PC-9 (cell line): ENCODE measurements at regions not wholly inside any gene's neighbourhood (a gene's known extent, or its start where the extent isn't known, plus 50 kb on each side); places are given as distances from the start of the nearest gene placed in this dataset.

Experiments
- BruUV-seq: library from RNA; stranded (reverse); fragments of 400-500 nt; replicated peaks from 2 replicates; lab custom pipeline; 2021; lab: Mats Ljungman, UMichigan
- CTCF ChIA-PET: fragments of 300-600 bp; sonication (Branson Sonifier 250); formaldehyde crosslinking; loops from one replicate; lab custom pipeline; 2022; ENCODE audit warnings: antibody characterized with exemption; lab: Charles Lee
- POLR2A ChIA-PET: fragments of 300-600 bp; sonication (Branson Sonifier 250); formaldehyde crosslinking; loops from one replicate; lab custom pipeline; 2022; ENCODE audit warnings: antibody characterized with exemption; ENCODE audit not compliant: unreplicated experiment; lab: Charles Lee
- DNase-seq, 2 experiments: peaks; one replicate each; pipeline versions ENCODE4 v3.0.0 to v3.0.0-alpha.2; 2015 to 2022; ENCODE audit warnings: mixed read lengths in 1 of 2
- H2AFZ ChIP-seq: fragments of 200-600 bp; sonication (generic); 2 replicates; pipeline ENCODE4 v1.8.1; 2017; ENCODE audit warnings: antibody characterized with exemption
- H3F3A ChIP-seq: fragments of 200-600 bp; sonication (generic); 2 replicates; pipeline ENCODE4 v1.8.1; 2017; ENCODE audit warnings: antibody characterized with exemption, mild to moderate bottlenecking, low read depth; ENCODE audit not compliant: insufficient read depth
- H3K27ac ChIP-seq: fragments of 200-600 bp; sonication (generic); 2 replicates; pipeline ENCODE4 v1.6.1; 2016; ENCODE audit warnings: mixed run types
- H3K27me3 ChIP-seq: fragments of 200-600 bp; sonication (generic); 2 replicates; pipeline ENCODE4 v1.6.1; 2016; ENCODE audit warnings: low read depth, mixed run types; ENCODE audit not compliant: insufficient read depth
- H3K36me3 ChIP-seq: fragments of 200-600 bp; sonication (generic); 2 replicates; pipeline ENCODE4 v1.6.1; 2016; ENCODE audit warnings: low read depth, mixed run types
- H3K4me1 ChIP-seq: fragments of 200-600 bp; sonication (generic); replicated peaks from 2 replicates; pipeline ENCODE4 v1.6.1; 2016; ENCODE audit warnings: mixed run types; ENCODE audit not compliant: insufficient read depth
- H3K4me2 ChIP-seq: fragments of 200-600 bp; sonication (generic); 2 replicates; pipeline ENCODE4 v1.6.1; 2017; ENCODE audit warnings: mixed run types
- H3K4me3 ChIP-seq: fragments of 200-600 bp; sonication (generic); 2 replicates; pipeline ENCODE4 v1.6.1; 2016; ENCODE audit warnings: mixed run types
- H3K79me2 ChIP-seq: fragments of 200-600 bp; sonication (generic); 2 replicates; pipeline ENCODE4 v1.6.1; 2017; ENCODE audit warnings: low read depth, mixed run types
- H3K9me2 ChIP-seq: fragments of 200-600 bp; sonication (generic); 2 replicates; pipeline ENCODE4 v1.8.1; 2017; ENCODE audit warnings: mild to moderate bottlenecking; ENCODE audit not compliant: insufficient read depth
- H3K9me3 ChIP-seq: fragments of 200-600 bp; sonication (generic); 2 replicates; pipeline ENCODE4 v1.8.1; 2016; ENCODE audit warnings: low read depth; ENCODE audit not compliant: insufficient read depth
- H4K20me1 ChIP-seq: fragments of 200-600 bp; sonication (generic); 2 replicates; pipeline ENCODE4 v1.8.1; 2017; ENCODE audit not compliant: insufficient read depth
- EZH2 ChIP-seq: fragments of 200-600 bp; sonication (generic); IDR thresholded peaks from 2 replicates; pipeline ENCODE4 v1.8.0; 2017; ENCODE audit warnings: antibody characterized with exemption, low read depth
- intact Hi-C: fragments of 100-400 bp; cut with micrococcal nuclease; formaldehyde crosslinking; loops from one replicate; pipeline ENCODE4 v1.10.0; 2022; ENCODE audit not compliant: unreplicated experiment
- TF ChIP-seq, protein P1 (sequence below): fragments of 200-600 bp; sonication (generic); conservative IDR thresholded peaks from 2 replicates; pipeline ENCODE4 v1.6.1; 2017; ENCODE audit warnings: mixed run types, antibody characterized with exemption, mild to moderate bottlenecking, moderate library complexity

DNA sequence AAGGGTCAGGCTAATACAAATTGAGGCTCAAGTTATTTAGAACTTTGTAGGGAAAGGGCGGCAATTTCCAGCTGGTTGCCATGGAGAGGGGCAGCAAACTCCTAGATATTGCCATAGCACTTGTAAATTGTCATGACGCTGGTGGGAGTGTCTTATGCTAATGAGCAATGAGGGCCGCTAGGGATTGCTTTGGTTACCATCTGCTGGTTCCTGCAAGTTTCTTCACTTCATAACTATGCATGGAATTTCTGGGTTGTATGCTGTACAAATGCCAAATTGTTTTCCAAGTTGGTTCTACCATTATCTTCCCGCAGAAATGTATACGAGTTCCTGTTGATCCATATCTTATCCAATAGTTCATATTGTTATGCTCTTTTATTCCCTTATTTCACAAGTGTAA is 1339.4 kb downstream of the EFNB2 start:
- CTCF ChIA-PET: no interaction called here
- POLR2A ChIA-PET: interaction anchor here (0.6 kb wide), 1 partner anchor 98 kb away, joined by 3 read pairs; no protein-coding TSS in a partner anchor
- no peak overlapping the region for H3K27ac ChIP-seq
- no peaks in the 10 kb centered on the region for H3K4me1 ChIP-seq
- no peaks in the 10 kb centered on the region for H3K36me3 ChIP-seq
- H3K4me3 ChIP-seq: no peak overlapping the region
- intact Hi-C loops: no loop called here
- no TSS peak for BruUV-seq
- H3K4me2 ChIP-seq: no peak overlapping the region
- no peaks in the 10 kb centered on the region for H3K27me3 ChIP-seq
- no peaks in the 10 kb centered on the region for H3K9me3 ChIP-seq
- no peaks in the 10 kb centered on the region for H4K20me1 ChIP-seq
- H3K79me2 ChIP-seq: no peaks in the 10 kb centered on the region
- no peak overlapping the region for H2AFZ ChIP-seq
- DNase-seq: peak; percentile 43 to 58
- H3K9me2 ChIP-seq: no peaks in the 10 kb centered on the region
- H3F3A ChIP-seq: no peaks in the 10 kb centered on the region
- no peak for TF ChIP-seq EZH2
- TF ChIP-seq, protein P1, sequence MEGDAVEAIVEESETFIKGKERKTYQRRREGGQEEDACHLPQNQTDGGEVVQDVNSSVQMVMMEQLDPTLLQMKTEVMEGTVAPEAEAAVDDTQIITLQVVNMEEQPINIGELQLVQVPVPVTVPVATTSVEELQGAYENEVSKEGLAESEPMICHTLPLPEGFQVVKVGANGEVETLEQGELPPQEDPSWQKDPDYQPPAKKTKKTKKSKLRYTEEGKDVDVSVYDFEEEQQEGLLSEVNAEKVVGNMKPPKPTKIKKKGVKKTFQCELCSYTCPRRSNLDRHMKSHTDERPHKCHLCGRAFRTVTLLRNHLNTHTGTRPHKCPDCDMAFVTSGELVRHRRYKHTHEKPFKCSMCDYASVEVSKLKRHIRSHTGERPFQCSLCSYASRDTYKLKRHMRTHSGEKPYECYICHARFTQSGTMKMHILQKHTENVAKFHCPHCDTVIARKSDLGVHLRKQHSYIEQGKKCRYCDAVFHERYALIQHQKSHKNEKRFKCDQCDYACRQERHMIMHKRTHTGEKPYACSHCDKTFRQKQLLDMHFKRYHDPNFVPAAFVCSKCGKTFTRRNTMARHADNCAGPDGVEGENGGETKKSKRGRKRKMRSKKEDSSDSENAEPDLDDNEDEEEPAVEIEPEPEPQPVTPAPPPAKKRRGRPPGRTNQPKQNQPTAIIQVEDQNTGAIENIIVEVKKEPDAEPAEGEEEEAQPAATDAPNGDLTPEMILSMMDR: no peak

DNA sequence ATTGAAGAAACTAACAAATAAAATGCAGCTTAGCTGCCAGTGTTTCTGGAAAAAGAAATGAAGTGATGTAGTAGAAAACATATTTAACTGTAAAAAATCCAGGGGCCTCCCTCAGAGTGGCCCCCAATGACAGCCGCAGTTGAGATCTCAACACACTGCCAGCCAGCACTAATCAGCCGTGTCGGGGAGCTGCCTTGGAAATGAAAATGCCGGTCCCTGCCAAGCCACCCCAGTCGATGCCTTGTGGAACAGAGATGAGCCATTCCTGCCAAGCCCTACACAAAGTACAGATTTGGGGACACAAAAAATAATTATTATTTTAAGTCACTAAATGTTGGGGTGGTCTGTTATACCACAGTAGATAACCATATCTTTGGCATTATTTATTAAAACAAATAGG is 1342.4 kb downstream of the EFNB2 start:
- H3K9me3 ChIP-seq: no peaks in the 10 kb centered on the region
- intact Hi-C loops: no loop called here
- H3K9me2 ChIP-seq: no peaks in the 10 kb centered on the region
- TF ChIP-seq, protein P1: no peak
- TF ChIP-seq EZH2: no peak
- DNase-seq: no peak
- H3K4me3 ChIP-seq: no peak overlapping the region
- no peak overlapping the region for H3K4me2 ChIP-seq
- no peaks in the 10 kb centered on the region for H3K36me3 ChIP-seq
- H3K4me1 ChIP-seq: no peaks in the 10 kb centered on the region
- no peaks in the 10 kb centered on the region for H3K27me3 ChIP-seq
- H4K20me1 ChIP-seq: no peaks in the 10 kb centered on the region
- H3K79me2 ChIP-seq: no peaks in the 10 kb centered on the region
- ChIA-PET CTCF (no interaction called here), POLR2A (interaction anchor here (0.7 kb wide), 1 partner anchor 11 kb away, joined by 3 read pairs; no protein-coding TSS in a partner anchor)
- H3F3A ChIP-seq: no peaks in the 10 kb centered on the region
- H2AFZ ChIP-seq: no peak overlapping the region; the same call in 1 of the 2 replicates
- no peak overlapping the region for H3K27ac ChIP-seq
- no TSS peak for BruUV-seq

DNA sequence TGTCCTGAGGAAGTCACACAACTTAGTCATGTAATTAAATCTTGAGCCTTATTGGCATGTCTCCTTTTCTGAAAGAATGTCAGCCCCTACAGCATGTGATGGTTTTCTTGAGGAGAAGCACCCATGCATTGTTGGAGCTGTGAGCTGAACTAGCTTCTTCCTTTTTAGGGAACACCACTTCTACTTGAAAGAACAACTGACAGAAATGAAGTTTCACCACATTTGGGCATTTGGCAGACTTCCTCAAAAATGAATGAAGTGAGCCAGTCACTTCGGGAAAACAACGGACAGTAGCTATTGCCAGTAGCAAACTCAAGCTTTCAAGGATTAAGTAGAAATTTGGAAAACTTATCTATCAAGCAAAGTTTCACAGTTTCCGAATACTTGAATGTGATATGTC is 1351.3 kb downstream of the EFNB2 start:
- Histone ChIP-seq H3K36me3 (no peaks in the 10 kb centered on the region), H3K79me2 (no peaks in the 10 kb centered on the region), H3K4me3 (no peak overlapping the region), H3K4me2 (no peak overlapping the region), H3K4me1 (no peaks in the 10 kb centered on the region), H3K27ac (no peak overlapping the region), H3K9me2 (no peaks in the 10 kb centered on the region), H4K20me1 (no peaks in the 10 kb centered on the region), H3F3A (no peaks in the 10 kb centered on the region), H2AFZ (peak overlapping the region; percentile 32; the same call in 1 of the 2 replicates), H3K9me3 (no peaks in the 10 kb centered on the region), H3K27me3 (no peaks in the 10 kb centered on the region)
- no peak for DNase-seq
- intact Hi-C loops: no loop called here
- TF ChIP-seq EZH2: no peak
- TF ChIP-seq, protein P1: no peak
- ChIA-PET POLR2A (no interaction called here), CTCF (no interaction called here)
- no TSS peak for BruUV-seq
